ENCODE measurements at regions not wholly inside any gene's neighbourhood (a gene's known extent, or its start where the extent isn't known, plus 50 kb on each side); places are given as distances from the start of the nearest gene placed in this dataset.

DNA sequence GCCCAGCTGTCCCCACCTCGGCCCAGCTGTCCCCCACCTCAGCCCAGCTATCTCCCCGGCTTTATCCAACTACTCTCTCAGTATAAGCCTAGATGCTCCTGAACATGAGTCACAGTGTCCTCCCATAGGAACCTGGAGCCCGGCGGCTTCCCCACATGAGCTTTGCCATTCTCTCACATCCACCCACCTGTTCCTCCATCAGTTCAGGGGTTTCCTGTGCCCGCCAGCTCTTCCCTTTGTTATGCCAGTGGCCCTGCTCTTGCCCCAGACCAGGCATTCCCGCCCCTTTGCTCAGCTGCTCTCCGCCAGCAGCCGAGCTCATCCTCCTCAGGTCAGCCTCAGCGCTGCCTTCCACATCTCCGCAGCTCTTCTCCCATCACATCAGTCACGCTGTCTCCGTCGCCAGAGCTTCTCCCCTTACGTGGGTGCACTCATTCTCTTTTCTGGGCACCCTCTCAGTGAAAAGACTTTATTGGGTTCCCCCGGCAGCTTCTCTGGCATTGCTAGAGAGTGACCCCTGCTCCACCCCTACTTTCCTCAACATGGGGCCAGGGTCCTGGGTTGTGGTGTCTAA is 89.5 kb upstream of the CSF3R start:
- TF ChIP-seq, protein P1, sequence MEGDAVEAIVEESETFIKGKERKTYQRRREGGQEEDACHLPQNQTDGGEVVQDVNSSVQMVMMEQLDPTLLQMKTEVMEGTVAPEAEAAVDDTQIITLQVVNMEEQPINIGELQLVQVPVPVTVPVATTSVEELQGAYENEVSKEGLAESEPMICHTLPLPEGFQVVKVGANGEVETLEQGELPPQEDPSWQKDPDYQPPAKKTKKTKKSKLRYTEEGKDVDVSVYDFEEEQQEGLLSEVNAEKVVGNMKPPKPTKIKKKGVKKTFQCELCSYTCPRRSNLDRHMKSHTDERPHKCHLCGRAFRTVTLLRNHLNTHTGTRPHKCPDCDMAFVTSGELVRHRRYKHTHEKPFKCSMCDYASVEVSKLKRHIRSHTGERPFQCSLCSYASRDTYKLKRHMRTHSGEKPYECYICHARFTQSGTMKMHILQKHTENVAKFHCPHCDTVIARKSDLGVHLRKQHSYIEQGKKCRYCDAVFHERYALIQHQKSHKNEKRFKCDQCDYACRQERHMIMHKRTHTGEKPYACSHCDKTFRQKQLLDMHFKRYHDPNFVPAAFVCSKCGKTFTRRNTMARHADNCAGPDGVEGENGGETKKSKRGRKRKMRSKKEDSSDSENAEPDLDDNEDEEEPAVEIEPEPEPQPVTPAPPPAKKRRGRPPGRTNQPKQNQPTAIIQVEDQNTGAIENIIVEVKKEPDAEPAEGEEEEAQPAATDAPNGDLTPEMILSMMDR (IDR thresholded peaks at IDR 0.05; ENCODE audit: extremely low read depth, missing control alignments), result no peak
- DNase-seq (ENCODE audit: low spot score), result no peak

DNA sequence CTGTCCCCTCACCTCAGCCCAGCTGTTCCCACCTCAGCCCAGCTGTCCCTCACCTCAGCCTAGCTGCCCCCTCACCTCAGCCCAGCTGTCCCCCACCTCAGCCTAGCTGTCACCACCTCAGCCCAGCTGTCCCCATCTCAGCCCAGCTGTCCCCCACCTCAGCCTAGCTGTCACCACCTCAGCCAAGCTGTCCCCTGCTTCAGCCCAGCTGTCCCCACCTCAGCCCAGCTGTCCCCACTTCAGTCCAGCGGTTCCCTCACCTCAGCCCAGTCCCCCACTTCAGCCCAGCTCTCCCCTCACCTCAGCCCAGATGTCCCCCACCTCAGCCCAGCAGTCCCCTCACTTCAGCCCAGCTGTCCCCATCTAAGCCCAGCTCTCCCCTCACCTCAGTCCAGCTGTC is 88.4 kb upstream of the CSF3R start:
- TF ChIP-seq, protein P1 (IDR thresholded peaks at IDR 0.05; ENCODE audit: extremely low read depth, missing control alignments), result no peak
- DNase-seq (ENCODE audit: low spot score), result no peak

DNA sequence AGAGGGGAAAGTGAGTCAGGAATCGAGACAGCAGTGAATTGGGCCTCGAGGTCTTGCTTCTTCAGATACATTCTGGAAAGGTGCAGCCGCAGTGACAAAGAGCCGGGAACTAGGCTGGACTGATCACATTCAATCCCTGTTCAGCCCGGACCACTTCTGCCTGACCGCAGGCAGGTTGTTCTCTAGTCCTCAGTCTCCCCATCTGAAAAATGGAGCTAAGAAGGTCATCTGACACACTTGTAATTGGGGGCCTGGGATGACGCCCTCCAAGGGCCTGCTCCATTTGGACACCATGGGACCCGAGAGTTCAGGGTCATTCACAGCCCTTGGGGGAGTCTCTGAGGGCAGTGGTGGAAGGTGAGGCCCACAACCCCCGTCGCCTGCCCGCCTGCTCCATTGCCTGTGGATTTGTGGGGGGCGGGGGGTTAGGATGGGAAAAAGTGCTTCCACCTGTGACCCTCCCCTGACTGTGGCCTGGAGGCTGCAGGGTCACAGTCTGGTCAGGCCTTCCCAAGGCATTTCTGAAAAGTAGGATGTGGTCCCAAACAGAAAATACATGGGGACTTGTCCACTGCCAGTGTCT is 87.9 kb upstream of the CSF3R start:
- TF ChIP-seq, protein P1 (IDR thresholded peaks at IDR 0.05; ENCODE audit: extremely low read depth, missing control alignments), result no peak
- no peak for DNase-seq (ENCODE audit: low spot score)

DNA sequence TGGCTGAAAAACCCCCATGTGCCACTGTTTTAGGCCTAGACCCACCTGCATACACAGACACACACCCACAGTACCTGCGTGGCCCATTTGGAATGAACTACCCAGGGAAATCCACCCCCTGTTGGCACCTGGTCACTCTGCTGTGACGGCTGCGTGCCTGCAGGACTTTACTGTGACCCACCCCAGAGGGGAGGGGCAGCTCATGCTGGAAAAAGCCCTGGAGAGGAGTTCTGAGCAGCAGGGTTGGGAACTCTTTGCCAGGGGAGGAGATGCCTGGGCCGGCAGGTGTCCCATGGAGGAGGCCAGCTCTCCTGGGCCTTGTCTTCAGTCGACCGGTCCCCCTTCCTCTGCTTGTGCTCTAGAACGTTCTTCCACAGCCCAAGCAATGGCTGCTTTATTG is 87.3 kb upstream of the CSF3R start:
- no peak for DNase-seq (ENCODE audit: low spot score)
- TF ChIP-seq, protein P1 (IDR thresholded peaks at IDR 0.05; ENCODE audit: extremely low read depth, missing control alignments), result no peak

DNA sequence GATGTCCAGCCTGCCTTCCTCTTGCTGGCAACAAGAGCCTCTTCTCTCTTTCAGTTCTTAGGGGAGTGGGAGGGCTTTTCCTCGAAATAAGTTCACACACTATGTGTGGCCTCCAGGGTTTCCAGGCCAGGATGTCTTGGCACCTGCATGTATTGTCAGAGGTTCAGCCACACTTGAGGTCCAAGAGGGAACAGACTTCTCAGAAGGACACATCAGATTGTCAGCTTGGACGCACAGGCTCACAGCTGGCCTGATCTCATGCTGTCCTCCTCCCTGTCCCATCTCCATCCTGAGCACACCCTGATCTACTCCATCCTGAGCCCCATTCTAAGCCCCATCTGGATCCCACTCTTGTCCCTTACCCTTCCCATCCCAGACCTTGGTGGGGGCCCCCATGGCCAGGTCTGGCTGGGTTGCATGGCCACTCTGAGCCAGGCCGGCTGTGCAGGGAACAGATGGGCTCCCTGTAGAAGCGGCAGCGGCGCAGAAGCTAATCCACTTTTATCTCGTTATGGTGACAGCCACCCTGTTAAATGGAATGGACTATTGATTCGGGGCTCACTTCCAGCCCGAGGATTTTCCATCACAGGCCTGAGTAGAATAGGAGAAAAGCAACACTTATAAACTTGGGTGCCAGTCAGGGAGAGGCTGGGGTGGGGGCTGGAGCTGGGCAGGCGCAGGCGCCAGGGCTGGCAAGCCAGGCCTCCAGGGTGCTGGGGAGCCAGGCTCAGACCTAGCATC is 85.1 kb upstream of the CSF3R start:
- TF ChIP-seq, protein P1 (IDR thresholded peaks at IDR 0.05; ENCODE audit: extremely low read depth, missing control alignments), result no peak
- DNase-seq (ENCODE audit: low spot score), result no peak

DNA sequence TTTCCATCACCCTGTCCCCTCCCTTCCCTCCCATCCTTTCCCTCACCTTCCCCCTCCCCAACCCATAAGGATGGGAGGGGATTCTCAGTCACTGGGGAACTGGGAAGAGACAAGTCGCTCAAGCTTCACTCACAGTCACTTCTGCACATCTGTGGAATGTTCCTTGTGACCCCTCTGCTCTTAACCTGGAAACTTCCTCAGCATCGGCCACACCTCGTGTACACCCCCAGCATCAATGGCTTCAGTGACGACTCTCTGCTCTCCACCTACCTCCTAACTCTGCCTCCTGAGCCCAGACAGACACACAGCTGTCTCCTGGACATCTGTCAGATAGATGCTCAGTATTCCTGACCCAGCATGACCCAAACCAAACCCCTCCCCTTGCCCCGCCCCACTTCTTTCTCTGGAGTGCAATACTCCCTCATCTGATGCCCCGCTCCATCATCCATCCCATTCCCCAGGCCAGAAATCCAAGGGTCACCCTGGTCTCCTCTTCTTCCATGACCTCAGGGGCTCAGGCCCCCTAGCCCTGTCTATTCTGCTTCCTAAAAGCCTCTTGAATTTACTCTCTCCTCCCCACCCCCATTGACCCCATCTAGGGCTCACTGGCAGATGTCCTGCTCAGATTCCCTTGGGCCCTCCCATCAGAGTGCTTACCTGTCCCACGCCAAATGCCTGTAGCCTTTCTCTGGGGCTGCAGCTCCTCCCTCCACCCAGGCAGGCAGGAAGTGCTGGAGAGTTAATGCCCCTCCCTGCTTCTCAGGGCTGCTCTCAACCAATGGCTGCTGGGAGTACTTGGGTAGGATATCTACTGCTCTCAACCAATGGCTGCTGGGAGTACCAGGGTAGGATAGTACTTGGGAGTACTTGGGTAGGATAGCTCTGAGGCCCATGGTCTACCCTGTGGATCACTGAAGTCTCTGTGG is 83.1 kb upstream of the CSF3R start:
- no peak for DNase-seq (ENCODE audit: low spot score)
- TF ChIP-seq, protein P1 (IDR thresholded peaks at IDR 0.05; ENCODE audit: extremely low read depth, missing control alignments), result no peak

All from GM20000 (cell line).